Memory B cell (primary cell): ENCODE measurements at regions not wholly inside any gene's neighbourhood (a gene's known extent, or its start where the extent isn't known, plus 50 kb on each side); places are given as distances from the start of the nearest gene placed in this dataset.

Experiments used
- ATAC-seq: fragments of 150-1000 bp; cut with Tn5 transposase; 2 replicates; pipeline ENCODE4 v1.10.0; 2021; ENCODE audit warnings: low read depth, mild to moderate bottlenecking, moderate library complexity
- DNase-seq, 2 donors: peaks; one replicate each; pipeline ENCODE4 v3.0.0; 2022; ENCODE audit warnings: low spot score in 2 of 2
- H3K27ac Mint-ChIP-seq: one replicate; pipeline ENCODE4 v1.8.0; 2022; ENCODE audit warnings: mild to moderate bottlenecking, moderate library complexity, mixed read lengths
- H3K27me3 Mint-ChIP-seq: one replicate; pipeline ENCODE4 v1.8.0; 2022; ENCODE audit warnings: mixed read lengths
- H3K36me3 Mint-ChIP-seq: one replicate; pipeline ENCODE4 v1.8.0; 2022; ENCODE audit warnings: mild to moderate bottlenecking, mixed read lengths
- H3K4me1 Mint-ChIP-seq: one replicate; pipeline ENCODE4 v1.8.0; 2022; ENCODE audit warnings: mixed read lengths
- H3K4me3 Mint-ChIP-seq: one replicate; pipeline ENCODE4 v1.8.0; 2022; ENCODE audit warnings: mild to moderate bottlenecking, moderate library complexity, mixed read lengths
- H3K9me3 Mint-ChIP-seq: one replicate; pipeline ENCODE4 v1.8.0; 2022; ENCODE audit warnings: mixed read lengths

GRCh38 chr18:45222180-45222579 is 393.1 kb upstream of the SLC14A2 start:
- DNase-seq, result no peak
- H3K27ac Mint-ChIP-seq, result no peak overlapping the region

GRCh38 chr18:45227001-45227742 is 388.1 kb upstream of the SLC14A2 start:
- Mint-ChIP-seq H3K9me3 (no peaks in the 10 kb centered on the region), H3K4me3 (no peak overlapping the region), H3K27ac (no peak overlapping the region), H3K4me1 (no peaks in the 10 kb centered on the region), H3K27me3 (peaks cover 2% of the 10 kb centered on the region), H3K36me3 (peaks cover 2% of the 10 kb centered on the region)
- no peak for DNase-seq
- ATAC-seq, result no peak

More at GRCh38 chr18:45222180-45222579, 393.1 kb upstream of the SLC14A2 start:
- Mint-ChIP-seq H3K27me3 (peaks cover 6% of the 10 kb centered on the region), H3K4me3 (no peak overlapping the region), H3K4me1 (no peaks in the 10 kb centered on the region), H3K36me3 (peaks cover 2% of the 10 kb centered on the region), H3K9me3 (no peaks in the 10 kb centered on the region)
- ATAC-seq, result no peak

GRCh38 chr18:45228796-45229388 is 386.4 kb upstream of the SLC14A2 start:
- no peak overlapping the region for H3K27ac Mint-ChIP-seq
- no peak overlapping the region for H3K4me3 Mint-ChIP-seq
- H3K27me3 Mint-ChIP-seq, result no peaks in the 10 kb centered on the region
- H3K4me1 Mint-ChIP-seq, result no peaks in the 10 kb centered on the region
- peaks cover 2% of the 10 kb centered on the region for H3K36me3 Mint-ChIP-seq
- DNase-seq, result no peak
- H3K9me3 Mint-ChIP-seq, result no peaks in the 10 kb centered on the region
- no peak for ATAC-seq

- DNase-seq (no peak), ATAC-seq (no peak)
- peaks cover 1% of the 10 kb centered on the region for H3K27me3 Mint-ChIP-seq
- no peaks in the 10 kb centered on the region for H3K9me3 Mint-ChIP-seq
- no peaks in the 10 kb centered on the region for H3K4me1 Mint-ChIP-seq
- no peaks in the 10 kb centered on the region for H3K36me3 Mint-ChIP-seq
- H3K4me3 Mint-ChIP-seq, result no peak overlapping the region
- H3K27ac Mint-ChIP-seq, result no peak overlapping the region
Observed at GRCh38 chr18:45231617-45232016, 383.7 kb upstream of the SLC14A2 start.

GRCh38 chr18:45232061-45232460 is 383.2 kb upstream of the SLC14A2 start:
- ATAC-seq (no peak), DNase-seq (no peak)
- Mint-ChIP-seq H3K27me3 (peaks cover 1% of the 10 kb centered on the region), H3K27ac (no peak overlapping the region), H3K9me3 (no peaks in the 10 kb centered on the region), H3K36me3 (no peaks in the 10 kb centered on the region), H3K4me3 (no peak overlapping the region), H3K4me1 (no peaks in the 10 kb centered on the region)

GRCh38 chr18:45236676-45237075 is 378.6 kb upstream of the SLC14A2 start:
- H3K9me3 Mint-ChIP-seq, result no peaks in the 10 kb centered on the region
- ATAC-seq (no peak), DNase-seq (no peak)
- no peaks in the 10 kb centered on the region for H3K4me1 Mint-ChIP-seq
- H3K36me3 Mint-ChIP-seq, result no peaks in the 10 kb centered on the region
- peaks cover 5% of the 10 kb centered on the region for H3K27me3 Mint-ChIP-seq
- no peak overlapping the region for H3K27ac Mint-ChIP-seq
- no peak overlapping the region for H3K4me3 Mint-ChIP-seq

GRCh38 chr18:45237343-45238098 is 377.8 kb upstream of the SLC14A2 start:
- H3K4me3 Mint-ChIP-seq, result no peak overlapping the region
- peaks cover 5% of the 10 kb centered on the region for H3K27me3 Mint-ChIP-seq
- DNase-seq (no peak), ATAC-seq (no peak)
- H3K4me1 Mint-ChIP-seq, result no peaks in the 10 kb centered on the region
- no peak overlapping the region for H3K27ac Mint-ChIP-seq
- H3K9me3 Mint-ChIP-seq, result no peaks in the 10 kb centered on the region
- no peaks in the 10 kb centered on the region for H3K36me3 Mint-ChIP-seq

GRCh38 chr18:45241271-45241670 is 374.0 kb upstream of the SLC14A2 start:
- peaks cover 4% of the 10 kb centered on the region for H3K27me3 Mint-ChIP-seq
- H3K4me1 Mint-ChIP-seq, result no peaks in the 10 kb centered on the region
- H3K27ac Mint-ChIP-seq, result no peak overlapping the region
- no peak for ATAC-seq
- DNase-seq, result no peak
- H3K4me3 Mint-ChIP-seq, result no peak overlapping the region
- H3K9me3 Mint-ChIP-seq, result no peaks in the 10 kb centered on the region
- no peaks in the 10 kb centered on the region for H3K36me3 Mint-ChIP-seq

- H3K4me3 Mint-ChIP-seq, result no peak overlapping the region
- H3K27me3 Mint-ChIP-seq, result peaks cover 4% of the 10 kb centered on the region
- H3K4me1 Mint-ChIP-seq, result no peaks in the 10 kb centered on the region
- no peaks in the 10 kb centered on the region for H3K36me3 Mint-ChIP-seq
- DNase-seq (no peak), ATAC-seq (no peak)
- H3K9me3 Mint-ChIP-seq, result no peaks in the 10 kb centered on the region
- no peak overlapping the region for H3K27ac Mint-ChIP-seq
Observed at GRCh38 chr18:45241982-45242565, 373.2 kb upstream of the SLC14A2 start.

- H3K27me3 Mint-ChIP-seq, result peaks cover 4% of the 10 kb centered on the region
- H3K4me1 Mint-ChIP-seq, result no peaks in the 10 kb centered on the region
- H3K36me3 Mint-ChIP-seq, result no peaks in the 10 kb centered on the region
- H3K9me3 Mint-ChIP-seq, result no peaks in the 10 kb centered on the region
- ATAC-seq (no peak), DNase-seq (no peak)
- no peak overlapping the region for H3K4me3 Mint-ChIP-seq
- no peak overlapping the region for H3K27ac Mint-ChIP-seq
Observed at GRCh38 chr18:45243340-45244110, 371.8 kb upstream of the SLC14A2 start.

GRCh38 chr18:45245091-45245511 is 370.2 kb upstream of the SLC14A2 start:
- no peaks in the 10 kb centered on the region for H3K4me1 Mint-ChIP-seq
- H3K27me3 Mint-ChIP-seq, result no peaks in the 10 kb centered on the region
- ATAC-seq, result no peak
- no peaks in the 10 kb centered on the region for H3K9me3 Mint-ChIP-seq
- DNase-seq, result no peak
- peak overlapping the region; percentile 7 for H3K27ac Mint-ChIP-seq
- H3K4me3 Mint-ChIP-seq, result no peak overlapping the region
- no peaks in the 10 kb centered on the region for H3K36me3 Mint-ChIP-seq

- no peak overlapping the region for H3K4me3 Mint-ChIP-seq
- H3K27me3 Mint-ChIP-seq, result no peaks in the 10 kb centered on the region
- DNase-seq, result no peak
- H3K4me1 Mint-ChIP-seq, result no peaks in the 10 kb centered on the region
- ATAC-seq, result no peak
- H3K9me3 Mint-ChIP-seq, result no peaks in the 10 kb centered on the region
- H3K36me3 Mint-ChIP-seq, result no peaks in the 10 kb centered on the region
- no peak overlapping the region for H3K27ac Mint-ChIP-seq
Observed at GRCh38 chr18:45248240-45248903, 366.9 kb upstream of the SLC14A2 start.

- H3K36me3 Mint-ChIP-seq, result no peaks in the 10 kb centered on the region
- no peak overlapping the region for H3K27ac Mint-ChIP-seq
- H3K27me3 Mint-ChIP-seq, result no peaks in the 10 kb centered on the region
- no peaks in the 10 kb centered on the region for H3K4me1 Mint-ChIP-seq
- H3K9me3 Mint-ChIP-seq, result no peaks in the 10 kb centered on the region
- ATAC-seq (no peak), DNase-seq (no peak)
- H3K4me3 Mint-ChIP-seq, result no peak overlapping the region
Observed at GRCh38 chr18:45249246-45249661, 366.0 kb upstream of the SLC14A2 start.
